Upper lobe of left lung (tissue), 6 donors: ENCODE measurements at regions not wholly inside any gene's neighbourhood (a gene's known extent, or its start where the extent isn't known, plus 50 kb on each side); places are given as distances from the start of the nearest gene placed in this dataset.

ENCODE experiments used
- ATAC-seq, 2 donors: fragments of 200-7000 bp; cut with Tn5 transposase; one replicate each; pipeline ENCODE4 v1.9.1; 2022; ENCODE audit warnings: mild to moderate bottlenecking in 2 of 2, moderate library complexity in 2 of 2; ENCODE audit not compliant: low FRiP score in 2 of 2
- DNase-seq, 2 donors: peaks; one replicate each; pipeline ENCODE4 v3.0.0-alpha.2; 2019 to 2020
- H3K27ac ChIP-seq, 4 donors: fragments of 200-600 bp; sonication (generic); one replicate each; pipeline ENCODE4 v1.5.1; 2016 to 2019
- H3K27me3 ChIP-seq, 4 donors: fragments of 200-600 bp; sonication (generic); one replicate each; pipeline ENCODE4 v1.5.1; 2017 to 2019
- H3K36me3 ChIP-seq, 4 donors: fragments of 200-600 bp; sonication (generic); one replicate each; pipeline ENCODE4 v1.5.1; 2016 to 2019
- H3K4me1 ChIP-seq, 4 donors: fragments of 200-600 bp; sonication (generic); one replicate each; pipeline ENCODE4 v1.5.1; 2018 to 2019
- H3K4me3 ChIP-seq, 4 donors: fragments of 200-600 bp; sonication (generic); one replicate each; pipeline ENCODE4 v1.5.1; 2017 to 2019; ENCODE audit warnings: mild to moderate bottlenecking in 2 of 4, moderate library complexity in 1 of 4
- H3K9me3 ChIP-seq, 4 donors: fragments of 200-600 bp; sonication (generic); one replicate each; pipeline ENCODE4 v1.5.1; 2018 to 2019
- EP300 ChIP-seq, 4 donors: sonication (generic); formaldehyde crosslinking; IDR thresholded peaks; one replicate each; pipeline ENCODE4 v1.5.1; 2017; ENCODE audit warnings: antibody characterized with exemption in 4 of 4, control low read depth in 2 of 4
- POLR2A ChIP-seq, 4 donors: fragments of 450-650 bp; IDR thresholded peaks; one replicate each; pipeline ENCODE4 v1.5.1; 2016 to 2017; ENCODE audit warnings: antibody characterized with exemption in 4 of 4, mild to moderate bottlenecking in 2 of 4
- POLR2AphosphoS5 ChIP-seq, 2 donors: sonication (generic); formaldehyde crosslinking; IDR thresholded peaks; one replicate each; pipeline ENCODE4 v1.5.1; 2017; ENCODE audit warnings: antibody characterized with exemption in 2 of 2
- WGBS, 2 donors: methylation state at CpG; one replicate each; pipeline ENCODE4 v1.1.5; 2017 to 2018; 5-methylcytosine and 5-hydroxymethylcytosine counted together
- TF ChIP-seq, protein P1 (sequence below), 6 experiments: fragments of 450-650 bp in 4 of 6; fragments of 200-600 bp in 2 of 6; sonication (generic) in 2 of 6; IDR thresholded peaks; one replicate each; pipeline ENCODE4 v1.5.1; 2016 to 2019; ENCODE audit warnings: antibody characterized with exemption in 6 of 6
- donor health status: DM: no; HTN: no; CAD: no; lungs with moderate emphysema.
- donor health status: DM: no; HTN: yes; CAD: no; lungs with severe emphysema.

DNA sequence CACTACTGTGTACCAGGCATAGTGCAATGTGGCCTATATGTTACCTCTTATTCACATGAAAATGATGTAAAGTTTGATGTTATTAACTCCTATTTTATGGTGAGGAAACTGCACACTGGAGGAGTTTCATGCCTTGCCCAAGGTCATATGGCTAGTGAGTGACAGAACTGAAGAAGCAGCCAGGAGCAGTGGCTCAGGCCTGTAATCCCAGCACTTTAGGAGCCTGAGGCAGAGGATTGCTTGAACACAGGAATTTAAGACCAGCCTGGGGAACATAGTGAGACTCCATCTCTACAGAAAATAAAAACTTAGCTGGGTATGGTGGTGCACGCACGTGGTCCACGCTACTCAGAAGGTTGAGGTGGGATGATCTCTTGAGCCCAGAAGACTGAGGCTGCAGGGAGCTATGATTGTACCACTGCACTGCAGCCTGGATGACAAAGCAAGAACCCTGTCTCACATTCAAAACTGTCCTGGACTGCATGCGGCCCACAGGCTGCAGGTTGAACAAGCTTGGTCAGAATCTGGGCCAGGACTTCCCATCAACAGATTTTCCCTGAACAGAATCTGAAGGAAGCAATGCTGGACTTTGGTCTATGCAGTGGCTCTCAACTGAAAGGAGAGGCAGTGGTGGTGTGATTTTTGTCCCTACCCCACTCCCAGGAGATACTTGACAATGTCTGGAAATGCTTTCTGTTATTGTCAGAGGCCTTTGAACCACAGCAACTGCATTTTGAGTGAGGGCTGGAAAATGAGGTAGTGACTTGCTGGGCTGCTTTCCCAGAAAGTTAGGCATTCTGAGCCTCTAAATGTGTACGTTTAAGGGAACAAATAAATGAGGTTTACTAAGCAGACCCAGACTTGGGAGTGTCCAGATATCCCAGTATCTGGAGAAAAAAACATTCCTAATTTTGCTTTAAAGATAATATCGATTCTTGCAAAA lies 479.5 kb downstream of the TMEM114 start:
- peaks cover 0 to 12% (median 0%) of the 10 kb centered on the region in 4 donors for H3K9me3 ChIP-seq
- TF ChIP-seq POLR2AphosphoS5 (IDR thresholded peaks at IDR 0.05) (no peak), EP300 (IDR thresholded peaks at IDR 0.05) (no peak), POLR2A (IDR thresholded peaks at IDR 0.05) (no peak)
- TF ChIP-seq, protein P1, sequence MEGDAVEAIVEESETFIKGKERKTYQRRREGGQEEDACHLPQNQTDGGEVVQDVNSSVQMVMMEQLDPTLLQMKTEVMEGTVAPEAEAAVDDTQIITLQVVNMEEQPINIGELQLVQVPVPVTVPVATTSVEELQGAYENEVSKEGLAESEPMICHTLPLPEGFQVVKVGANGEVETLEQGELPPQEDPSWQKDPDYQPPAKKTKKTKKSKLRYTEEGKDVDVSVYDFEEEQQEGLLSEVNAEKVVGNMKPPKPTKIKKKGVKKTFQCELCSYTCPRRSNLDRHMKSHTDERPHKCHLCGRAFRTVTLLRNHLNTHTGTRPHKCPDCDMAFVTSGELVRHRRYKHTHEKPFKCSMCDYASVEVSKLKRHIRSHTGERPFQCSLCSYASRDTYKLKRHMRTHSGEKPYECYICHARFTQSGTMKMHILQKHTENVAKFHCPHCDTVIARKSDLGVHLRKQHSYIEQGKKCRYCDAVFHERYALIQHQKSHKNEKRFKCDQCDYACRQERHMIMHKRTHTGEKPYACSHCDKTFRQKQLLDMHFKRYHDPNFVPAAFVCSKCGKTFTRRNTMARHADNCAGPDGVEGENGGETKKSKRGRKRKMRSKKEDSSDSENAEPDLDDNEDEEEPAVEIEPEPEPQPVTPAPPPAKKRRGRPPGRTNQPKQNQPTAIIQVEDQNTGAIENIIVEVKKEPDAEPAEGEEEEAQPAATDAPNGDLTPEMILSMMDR (IDR thresholded peaks at IDR 0.05), result no peak
- no peak overlapping the region for H3K4me3 ChIP-seq
- DNase-seq (no peak), ATAC-seq (no peak)
- no peaks in the 10 kb centered on the region for H3K36me3 ChIP-seq
- no peak overlapping the region for H3K27ac ChIP-seq
- no peaks in the 10 kb centered on the region for H3K4me1 ChIP-seq
- WGBS, 2 donors, result 82 to 93% methylated on average over 6 of the region's 6 CpGs
- H3K27me3 ChIP-seq, result no peaks in the 10 kb centered on the region

DNA sequence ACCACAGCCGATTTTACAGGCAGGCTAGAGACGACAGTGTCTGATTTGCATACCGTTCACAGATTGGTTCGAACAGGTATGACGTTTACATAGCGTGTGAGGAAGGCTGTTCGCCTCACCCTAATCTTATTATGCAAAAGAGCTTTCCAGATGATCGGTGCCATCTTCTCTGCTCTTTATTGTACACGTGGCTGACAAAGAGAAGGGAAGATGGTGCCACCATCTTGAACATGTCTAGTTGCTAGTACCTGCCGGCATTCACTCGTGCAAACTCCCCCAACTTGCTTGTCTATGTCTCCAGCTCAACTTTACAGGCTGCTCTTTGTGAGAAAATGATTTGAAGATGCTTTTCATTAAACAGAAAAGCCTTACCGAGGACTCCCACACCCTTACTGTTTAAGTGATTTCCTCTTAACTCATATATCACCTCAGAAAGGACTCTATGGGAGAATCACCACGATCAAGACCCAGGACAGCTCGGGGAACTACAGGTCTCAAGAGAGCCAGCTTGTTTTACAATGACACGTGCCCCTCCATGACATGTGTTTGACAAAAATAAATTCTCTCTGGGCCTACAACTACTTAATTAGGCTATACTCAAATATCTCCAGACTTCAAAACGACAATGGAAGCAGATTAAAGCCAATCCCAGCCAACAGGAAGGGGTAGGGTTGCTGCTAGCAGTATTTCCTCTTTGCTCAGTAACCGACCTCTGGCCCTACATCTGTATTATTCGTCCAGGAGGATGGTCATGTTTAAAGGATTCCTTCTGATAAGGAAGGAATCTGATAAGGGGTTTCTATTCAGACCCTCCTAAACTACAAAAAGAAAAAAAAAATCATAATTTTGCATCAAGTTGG lies 480.6 kb downstream of the TMEM114 start:
- H3K36me3 ChIP-seq, result no peaks in the 10 kb centered on the region
- H3K27ac ChIP-seq, result no peak overlapping the region
- ATAC-seq, result no peak
- no peaks in the 10 kb centered on the region for H3K4me1 ChIP-seq
- no peaks in the 10 kb centered on the region for H3K27me3 ChIP-seq
- H3K4me3 ChIP-seq, result no peak overlapping the region
- DNase-seq, result no peak
- peaks cover 0 to 12% (median 0%) of the 10 kb centered on the region in 4 donors for H3K9me3 ChIP-seq
- TF ChIP-seq, protein P1 (IDR thresholded peaks at IDR 0.05), result no peak
- TF ChIP-seq POLR2AphosphoS5 (IDR thresholded peaks at IDR 0.05) (no peak), EP300 (IDR thresholded peaks at IDR 0.05) (no peak), POLR2A (IDR thresholded peaks at IDR 0.05) (no peak)
- 72 to 77% methylated on average over 18 of the region's 18 CpGs for WGBS, 2 donors

DNA sequence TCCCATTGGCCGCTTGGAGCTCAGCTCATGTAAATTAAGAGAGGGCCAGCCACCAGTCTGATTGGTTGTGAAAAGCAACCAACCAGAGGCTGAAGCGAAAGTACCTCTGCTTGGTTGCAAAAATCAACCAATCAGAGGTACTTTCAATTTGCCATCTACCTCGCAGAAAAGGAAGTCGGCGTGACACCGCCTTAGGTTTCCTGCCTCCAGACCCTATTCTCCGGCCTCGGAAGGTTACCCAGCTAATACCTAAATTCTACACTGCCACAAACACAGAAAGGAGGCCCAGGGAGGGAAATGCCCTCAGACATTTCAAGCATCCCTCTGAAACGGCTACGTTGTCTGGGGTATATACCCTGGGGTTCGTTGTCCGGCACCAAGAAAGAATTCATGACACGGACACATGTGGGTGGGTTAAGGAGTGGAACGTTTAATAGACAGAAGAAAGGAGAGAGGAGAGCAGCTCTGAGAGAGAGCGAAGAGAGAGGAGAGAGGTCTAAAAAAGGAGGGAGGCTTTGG lies 481.3 kb downstream of the TMEM114 start:
- no peak for DNase-seq
- Histone ChIP-seq H3K4me3 (no peak overlapping the region), H3K27me3 (no peaks in the 10 kb centered on the region), H3K4me1 (no peaks in the 10 kb centered on the region), H3K27ac (no peak overlapping the region), H3K36me3 (no peaks in the 10 kb centered on the region), H3K9me3 (peaks cover 0 to 12% (median 0%) of the 10 kb centered on the region in 4 donors)
- TF ChIP-seq POLR2A (IDR thresholded peaks at IDR 0.05) (no peak), EP300 (IDR thresholded peaks at IDR 0.05) (no peak), POLR2AphosphoS5 (IDR thresholded peaks at IDR 0.05) (no peak)
- TF ChIP-seq, protein P1 (IDR thresholded peaks at IDR 0.05), result no peak
- no peak for ATAC-seq
- 93 to 94% methylated on average over 15 of the region's 15 CpGs for WGBS, 2 donors

DNA sequence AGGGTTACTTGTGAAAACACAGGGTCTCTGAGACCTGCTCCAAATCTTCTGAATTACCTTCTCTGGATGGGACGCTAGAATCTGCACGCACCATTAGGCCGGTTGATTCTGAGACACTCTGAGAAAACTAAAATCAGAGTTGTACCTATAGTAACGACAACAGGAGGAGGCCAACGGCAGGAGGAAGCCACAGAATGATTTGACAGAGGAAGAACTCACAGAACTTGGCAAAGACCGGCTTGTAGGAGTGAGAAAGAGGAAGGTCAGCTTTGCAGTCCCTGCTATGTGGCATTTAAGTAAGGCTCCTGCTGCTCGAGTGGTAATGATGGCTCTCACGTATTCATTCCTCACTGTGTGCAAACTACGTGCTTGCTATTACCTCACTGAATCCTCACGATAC lies 483.0 kb downstream of the TMEM114 start:
- no peak for TF ChIP-seq POLR2A (IDR thresholded peaks at IDR 0.05)
- no peak for TF ChIP-seq POLR2AphosphoS5 (IDR thresholded peaks at IDR 0.05)
- TF ChIP-seq, protein P1 (IDR thresholded peaks at IDR 0.05), result no peak
- TF ChIP-seq EP300 (IDR thresholded peaks at IDR 0.05), result no peak
- Histone ChIP-seq H3K4me3 (no peak overlapping the region), H3K27ac (no peak overlapping the region), H3K4me1 (no peaks in the 10 kb centered on the region), H3K27me3 (no peaks in the 10 kb centered on the region), H3K9me3 (peaks cover 0 to 3% (median 0%) of the 10 kb centered on the region in 4 donors), H3K36me3 (no peaks in the 10 kb centered on the region)
- 55 to 56% methylated on average over 10 of the region's 10 CpGs for WGBS, 2 donors
- ATAC-seq (no peak), DNase-seq (no peak)
